Parathyroid adenoma (tissue), 2 donors: ENCODE measurements at regions not wholly inside any gene's neighbourhood (a gene's known extent, or its start where the extent isn't known, plus 50 kb on each side); places are given as distances from the start of the nearest gene placed in this dataset.

Experiments
- H2AFZ ChIP-seq: fragments of 300-600 bp; sonication (generic); one replicate; pipeline ENCODE4 v1.7.0; 2017; ENCODE audit warnings: antibody characterized with exemption, mild to moderate bottlenecking
- H3K27ac ChIP-seq: fragments of 300-600 bp; sonication (generic); one replicate; pipeline ENCODE4 v1.7.0; 2017
- H3K27me3 ChIP-seq: fragments of 300-600 bp; sonication (generic); one replicate; pipeline ENCODE4 v1.7.0; 2017; ENCODE audit warnings: low read length; ENCODE audit not compliant: control insufficient read depth, insufficient read depth
- H3K36me3 ChIP-seq: fragments of 300-600 bp; sonication (generic); one replicate; pipeline ENCODE4 v1.7.0; 2017; ENCODE audit warnings: low read length; ENCODE audit not compliant: control insufficient read depth, insufficient read depth
- H3K4me1 ChIP-seq: fragments of 300-600 bp; sonication (generic); one replicate; pipeline ENCODE4 v1.7.0; 2017; ENCODE audit warnings: control low read depth
- H3K4me2 ChIP-seq: fragments of 300-600 bp; sonication (generic); one replicate; pipeline ENCODE4 v1.7.0; 2017; ENCODE audit warnings: low read length
- H3K4me3 ChIP-seq: fragments of 300-600 bp; sonication (generic); one replicate; pipeline ENCODE4 v1.7.0; 2017; ENCODE audit warnings: low read depth, low read length
- H3K79me2 ChIP-seq: fragments of 300-600 bp; sonication (generic); one replicate; pipeline ENCODE4 v1.7.0; 2017; ENCODE audit warnings: control low read depth
- H3K9ac ChIP-seq: fragments of 300-600 bp; sonication (generic); one replicate; pipeline ENCODE4 v1.7.0; 2017; ENCODE audit warnings: mild to moderate bottlenecking
- H3K9me3 ChIP-seq: fragments of 300-600 bp; sonication (generic); one replicate; pipeline ENCODE4 v1.7.0; 2017; ENCODE audit warnings: low read length; ENCODE audit not compliant: control insufficient read depth
- TF ChIP-seq, protein P1 (sequence below): fragments of 300-600 bp; sonication (generic); IDR thresholded peaks from one replicate; pipeline ENCODE4 v1.7.0; 2017; ENCODE audit warnings: antibody characterized with exemption, mild to moderate bottlenecking
- donor health status: primary hyperparathyroidism.

- Histone ChIP-seq H3K9ac (no peak overlapping the region), H2AFZ (no peak overlapping the region), H3K4me2 (no peak overlapping the region), H3K27me3 (no peaks in the 10 kb centered on the region), H3K9me3 (no peaks in the 10 kb centered on the region), H3K27ac (no peak overlapping the region), H3K36me3 (no peaks in the 10 kb centered on the region), H3K4me1 (no peaks in the 10 kb centered on the region), H3K4me3 (no peak overlapping the region), H3K79me2 (no peaks in the 10 kb centered on the region)
- TF ChIP-seq, protein P1, sequence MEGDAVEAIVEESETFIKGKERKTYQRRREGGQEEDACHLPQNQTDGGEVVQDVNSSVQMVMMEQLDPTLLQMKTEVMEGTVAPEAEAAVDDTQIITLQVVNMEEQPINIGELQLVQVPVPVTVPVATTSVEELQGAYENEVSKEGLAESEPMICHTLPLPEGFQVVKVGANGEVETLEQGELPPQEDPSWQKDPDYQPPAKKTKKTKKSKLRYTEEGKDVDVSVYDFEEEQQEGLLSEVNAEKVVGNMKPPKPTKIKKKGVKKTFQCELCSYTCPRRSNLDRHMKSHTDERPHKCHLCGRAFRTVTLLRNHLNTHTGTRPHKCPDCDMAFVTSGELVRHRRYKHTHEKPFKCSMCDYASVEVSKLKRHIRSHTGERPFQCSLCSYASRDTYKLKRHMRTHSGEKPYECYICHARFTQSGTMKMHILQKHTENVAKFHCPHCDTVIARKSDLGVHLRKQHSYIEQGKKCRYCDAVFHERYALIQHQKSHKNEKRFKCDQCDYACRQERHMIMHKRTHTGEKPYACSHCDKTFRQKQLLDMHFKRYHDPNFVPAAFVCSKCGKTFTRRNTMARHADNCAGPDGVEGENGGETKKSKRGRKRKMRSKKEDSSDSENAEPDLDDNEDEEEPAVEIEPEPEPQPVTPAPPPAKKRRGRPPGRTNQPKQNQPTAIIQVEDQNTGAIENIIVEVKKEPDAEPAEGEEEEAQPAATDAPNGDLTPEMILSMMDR = no peak
These were observed 677.4 kb upstream of the TMEM132C start for GRCh38 chr12:127589541-127589940.

DNA sequence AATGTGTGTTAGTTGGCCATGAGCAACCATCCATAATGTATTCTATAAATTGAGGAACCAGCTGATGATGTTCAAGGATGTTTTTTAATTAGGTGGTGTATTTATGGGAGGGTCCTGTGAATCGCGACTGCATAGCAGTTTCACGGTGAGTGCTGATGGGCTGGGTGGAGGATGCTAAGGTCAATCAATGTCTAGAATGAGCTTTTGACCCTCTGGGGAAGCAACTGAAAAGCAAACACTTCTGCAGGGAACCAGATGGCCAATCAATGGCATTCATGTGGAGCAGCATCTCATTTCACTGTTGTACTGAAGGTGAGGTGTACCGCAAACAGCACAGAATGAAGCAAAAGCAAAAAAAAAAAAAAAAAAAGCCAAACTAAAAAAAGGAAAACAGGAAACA lies 676.1 kb upstream of the TMEM132C start:
- Histone ChIP-seq H3K4me1 (no peaks in the 10 kb centered on the region), H3K79me2 (no peaks in the 10 kb centered on the region), H3K9ac (no peak overlapping the region), H3K36me3 (no peaks in the 10 kb centered on the region), H3K27ac (no peak overlapping the region), H3K4me2 (no peak overlapping the region), H3K27me3 (no peaks in the 10 kb centered on the region), H2AFZ (no peak overlapping the region), H3K4me3 (no peak overlapping the region), H3K9me3 (no peaks in the 10 kb centered on the region)
- TF ChIP-seq, protein P1 = no peak

GRCh38 chr12:127592245-127592644 lies 674.7 kb upstream of the TMEM132C start:
- H3K27ac ChIP-seq = no peak overlapping the region
- H3K9ac ChIP-seq = no peak overlapping the region
- no peak overlapping the region for H2AFZ ChIP-seq
- H3K27me3 ChIP-seq = no peaks in the 10 kb centered on the region
- H3K4me3 ChIP-seq = no peak overlapping the region
- H3K36me3 ChIP-seq = no peaks in the 10 kb centered on the region
- H3K79me2 ChIP-seq = no peaks in the 10 kb centered on the region
- H3K9me3 ChIP-seq = no peaks in the 10 kb centered on the region
- TF ChIP-seq, protein P1 = no peak
- no peak overlapping the region for H3K4me2 ChIP-seq
- H3K4me1 ChIP-seq = no peaks in the 10 kb centered on the region

DNA sequence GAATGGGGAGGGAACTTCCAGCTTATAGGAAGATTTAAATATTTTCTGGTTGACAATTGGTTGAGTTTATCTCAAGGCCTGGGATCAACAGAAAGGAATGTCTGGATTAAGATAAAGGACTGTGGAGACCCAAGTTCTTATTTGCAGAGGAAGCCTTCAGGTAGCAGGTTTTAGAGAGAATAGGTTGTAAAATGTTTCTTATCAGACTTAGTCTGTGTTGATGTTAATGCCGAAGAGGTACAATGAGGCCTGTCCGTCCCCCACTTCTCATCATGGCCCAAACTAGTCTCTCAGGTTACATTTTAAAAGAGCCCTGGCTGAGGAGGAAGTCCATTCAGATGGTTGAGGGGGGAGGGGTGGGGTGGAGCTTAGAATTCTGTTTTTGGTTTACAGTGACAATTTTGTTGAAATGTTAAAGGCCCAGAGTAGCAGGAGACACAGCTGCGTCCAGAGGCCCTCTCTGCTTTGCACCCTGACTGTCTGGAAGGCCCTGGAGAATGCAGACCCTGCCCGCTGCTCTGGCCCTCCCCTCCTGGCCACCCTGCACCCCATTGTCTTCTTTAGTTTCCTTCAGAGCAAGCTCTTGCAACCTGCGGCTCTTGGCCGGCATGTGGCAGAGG lies 672.5 kb upstream of the TMEM132C start:
- H3K4me2 ChIP-seq = no peak overlapping the region

More for the DNA sequence above, 672.5 kb upstream of the TMEM132C start:
- Histone ChIP-seq H3K4me3 (no peak overlapping the region), H3K9me3 (no peaks in the 10 kb centered on the region), H3K4me1 (no peaks in the 10 kb centered on the region), H2AFZ (no peak overlapping the region), H3K27ac (no peak overlapping the region), H3K9ac (no peak overlapping the region), H3K36me3 (no peaks in the 10 kb centered on the region), H3K27me3 (no peaks in the 10 kb centered on the region), H3K79me2 (no peaks in the 10 kb centered on the region)
- TF ChIP-seq, protein P1 = no peak
